ENCODE measurements at regions not wholly inside any gene's neighbourhood (a gene's known extent, or its start where the extent isn't known, plus 50 kb on each side); places are given as distances from the start of the nearest gene placed in this dataset.

DNA sequence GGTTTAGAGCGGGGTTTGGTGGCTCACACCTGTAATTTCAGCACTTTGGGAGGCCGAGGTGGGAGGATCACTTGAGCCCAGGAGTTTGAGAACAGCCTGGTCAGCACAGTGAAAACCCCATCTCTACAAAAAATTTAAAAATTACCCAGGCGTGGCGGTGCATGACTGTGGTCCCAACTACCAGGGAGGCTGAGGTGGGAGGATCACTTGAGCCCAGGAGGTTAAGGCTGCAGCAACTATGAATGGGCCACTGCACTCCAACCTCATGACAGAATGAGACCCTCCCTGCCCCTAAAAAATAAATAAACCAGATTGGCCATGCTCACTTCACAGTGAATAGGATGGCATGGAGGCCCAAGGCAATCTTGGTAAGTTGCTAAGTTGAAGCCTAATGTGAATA, 168.9 kb downstream of the RHOU start:
- TF ChIP-seq, protein P1, sequence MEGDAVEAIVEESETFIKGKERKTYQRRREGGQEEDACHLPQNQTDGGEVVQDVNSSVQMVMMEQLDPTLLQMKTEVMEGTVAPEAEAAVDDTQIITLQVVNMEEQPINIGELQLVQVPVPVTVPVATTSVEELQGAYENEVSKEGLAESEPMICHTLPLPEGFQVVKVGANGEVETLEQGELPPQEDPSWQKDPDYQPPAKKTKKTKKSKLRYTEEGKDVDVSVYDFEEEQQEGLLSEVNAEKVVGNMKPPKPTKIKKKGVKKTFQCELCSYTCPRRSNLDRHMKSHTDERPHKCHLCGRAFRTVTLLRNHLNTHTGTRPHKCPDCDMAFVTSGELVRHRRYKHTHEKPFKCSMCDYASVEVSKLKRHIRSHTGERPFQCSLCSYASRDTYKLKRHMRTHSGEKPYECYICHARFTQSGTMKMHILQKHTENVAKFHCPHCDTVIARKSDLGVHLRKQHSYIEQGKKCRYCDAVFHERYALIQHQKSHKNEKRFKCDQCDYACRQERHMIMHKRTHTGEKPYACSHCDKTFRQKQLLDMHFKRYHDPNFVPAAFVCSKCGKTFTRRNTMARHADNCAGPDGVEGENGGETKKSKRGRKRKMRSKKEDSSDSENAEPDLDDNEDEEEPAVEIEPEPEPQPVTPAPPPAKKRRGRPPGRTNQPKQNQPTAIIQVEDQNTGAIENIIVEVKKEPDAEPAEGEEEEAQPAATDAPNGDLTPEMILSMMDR (IDR thresholded peaks at IDR 0.05): no peak
- TF ChIP-seq POLR2A (IDR thresholded peaks at IDR 0.05): no peak

All from Peyer's patch (tissue), 4 donors.